Natural killer cell (primary cell): ENCODE measurements at regions not wholly inside any gene's neighbourhood (a gene's known extent, or its start where the extent isn't known, plus 50 kb on each side); places are given as distances from the start of the nearest gene placed in this dataset.

ENCODE experiments used
- ATAC-seq, 3 donors: fragments of 150-1000 bp in 2 of 3; fragments of 200-7000 bp in 1 of 3; cut with Tn5 transposase; 1 replicate in 1 of 3; 2 replicates in 2 of 3; pipeline ENCODE4 v1.10.0; 2021; ENCODE audit warnings: mild to moderate bottlenecking in 2 of 3, moderate library complexity in 2 of 3
- DNase-seq, 2 donors: peaks; one replicate each; pipeline versions ENCODE4 v3.0.0 to v3.0.0-alpha.2; 2013 to 2021; ENCODE audit warnings: mixed read lengths in 1 of 2
- H3K27ac ChIP-seq: one replicate; pipeline ENCODE4 v1.5.1; 2013; ENCODE audit warnings: mild to moderate bottlenecking, low read length
- H3K27me3 ChIP-seq: one replicate; pipeline ENCODE4 v1.6.1; 2013; ENCODE audit warnings: low read length; ENCODE audit not compliant: control insufficient read depth, insufficient read depth
- H3K36me3 ChIP-seq: one replicate; pipeline ENCODE4 v1.6.1; 2013; ENCODE audit warnings: low read length; ENCODE audit not compliant: control insufficient read depth, insufficient read depth
- H3K4me1 ChIP-seq: one replicate; pipeline ENCODE4 v1.6.1; 2013; ENCODE audit warnings: low read length; ENCODE audit not compliant: control insufficient read depth, insufficient read depth
- H3K4me3 ChIP-seq: one replicate; pipeline ENCODE4 v1.5.1; 2013; ENCODE audit warnings: low read length
- H3K9me3 ChIP-seq: one replicate; pipeline ENCODE4 v1.6.1; 2013; ENCODE audit warnings: low read length; ENCODE audit not compliant: control insufficient read depth, insufficient read depth
- H3K27ac Mint-ChIP-seq, 2 donors: one replicate each; pipeline ENCODE4 v1.8.0; 2022; ENCODE audit warnings: mild to moderate bottlenecking in 2 of 2, mixed read lengths in 2 of 2, moderate library complexity in 1 of 2
- H3K27me3 Mint-ChIP-seq, 2 donors: one replicate each; pipeline ENCODE4 v1.8.0; 2022; ENCODE audit warnings: low read depth in 2 of 2, mixed read lengths in 2 of 2
- H3K36me3 Mint-ChIP-seq: one replicate; pipeline ENCODE4 v1.8.0; 2022; ENCODE audit warnings: mixed read lengths
- H3K4me1 Mint-ChIP-seq, 2 donors: one replicate each; pipeline ENCODE4 v1.8.0; 2022; ENCODE audit warnings: mixed read lengths in 2 of 2
- H3K4me3 Mint-ChIP-seq: one replicate; pipeline ENCODE4 v1.8.0; 2022; ENCODE audit warnings: mild to moderate bottlenecking, moderate library complexity, mixed read lengths
- H3K9me3 Mint-ChIP-seq, 2 donors: one replicate each; pipeline ENCODE4 v1.8.0; 2022; ENCODE audit warnings: mixed read lengths in 2 of 2
- WGBS: methylation state at CpG from one replicate; pipeline ENCODE4 v1.1.7; 2013; ENCODE audit warnings: missing lambda C conversion rate; ENCODE audit not compliant: insufficient coverage; 5-methylcytosine and 5-hydroxymethylcytosine counted together
- intact Hi-C: fragments of 100-400 bp; cut with micrococcal nuclease; formaldehyde crosslinking; loops from one replicate; pipeline ENCODE4 v1.14.2; 2022
- TF ChIP-seq, protein P1 (sequence below): fragments of 200-600 bp; IDR thresholded peaks from one replicate; pipeline ENCODE4 v1.8.0; 2022; ENCODE audit warnings: antibody characterized with exemption

DNA sequence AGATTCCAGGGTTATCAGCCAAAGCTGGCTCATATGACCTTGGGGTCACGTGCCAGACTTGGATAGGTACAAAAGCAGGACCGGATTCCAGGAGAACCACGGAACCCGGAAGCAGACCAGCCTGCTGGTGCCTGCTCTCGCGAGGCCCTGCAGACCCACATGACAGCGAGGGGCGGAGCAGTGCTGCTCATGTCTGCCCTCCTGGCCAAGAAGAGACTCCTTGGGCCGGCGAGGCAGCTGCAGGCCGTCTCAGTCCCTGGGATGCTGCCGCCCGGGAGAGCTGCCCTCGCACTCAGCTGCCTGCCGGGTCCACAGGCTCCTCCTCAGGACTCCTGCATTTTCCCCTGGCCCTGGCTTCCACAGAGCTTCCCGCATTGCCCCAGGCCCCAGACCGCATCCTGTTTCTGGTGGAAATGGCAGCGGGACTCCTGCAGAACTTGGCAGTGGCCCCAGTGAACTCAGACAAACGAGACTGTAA is 739.5 kb downstream of the SOCS6 start:
- Mint-ChIP-seq H3K27ac (no peak overlapping the region), H3K27me3 (no peaks in the 10 kb centered on the region), H3K4me3 (no peak overlapping the region), H3K4me1 (no peaks in the 10 kb centered on the region), H3K36me3 (no peaks in the 10 kb centered on the region), H3K9me3 (peaks cover 0 to 10% of the 10 kb centered on the region in 2 donors)
- Histone ChIP-seq H3K4me3 (no peak overlapping the region), H3K9me3 (peaks cover 14% of the 10 kb centered on the region), H3K27ac (no peak overlapping the region), H3K4me1 (no peaks in the 10 kb centered on the region), H3K36me3 (no peaks in the 10 kb centered on the region), H3K27me3 (no peaks in the 10 kb centered on the region)
- DNase-seq: no peak
- no peak for ATAC-seq
- intact Hi-C loops: no loop called here
- WGBS: 89% methylated on average over 19 of the region's 19 CpGs
- TF ChIP-seq, protein P1, sequence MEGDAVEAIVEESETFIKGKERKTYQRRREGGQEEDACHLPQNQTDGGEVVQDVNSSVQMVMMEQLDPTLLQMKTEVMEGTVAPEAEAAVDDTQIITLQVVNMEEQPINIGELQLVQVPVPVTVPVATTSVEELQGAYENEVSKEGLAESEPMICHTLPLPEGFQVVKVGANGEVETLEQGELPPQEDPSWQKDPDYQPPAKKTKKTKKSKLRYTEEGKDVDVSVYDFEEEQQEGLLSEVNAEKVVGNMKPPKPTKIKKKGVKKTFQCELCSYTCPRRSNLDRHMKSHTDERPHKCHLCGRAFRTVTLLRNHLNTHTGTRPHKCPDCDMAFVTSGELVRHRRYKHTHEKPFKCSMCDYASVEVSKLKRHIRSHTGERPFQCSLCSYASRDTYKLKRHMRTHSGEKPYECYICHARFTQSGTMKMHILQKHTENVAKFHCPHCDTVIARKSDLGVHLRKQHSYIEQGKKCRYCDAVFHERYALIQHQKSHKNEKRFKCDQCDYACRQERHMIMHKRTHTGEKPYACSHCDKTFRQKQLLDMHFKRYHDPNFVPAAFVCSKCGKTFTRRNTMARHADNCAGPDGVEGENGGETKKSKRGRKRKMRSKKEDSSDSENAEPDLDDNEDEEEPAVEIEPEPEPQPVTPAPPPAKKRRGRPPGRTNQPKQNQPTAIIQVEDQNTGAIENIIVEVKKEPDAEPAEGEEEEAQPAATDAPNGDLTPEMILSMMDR: no peak

DNA sequence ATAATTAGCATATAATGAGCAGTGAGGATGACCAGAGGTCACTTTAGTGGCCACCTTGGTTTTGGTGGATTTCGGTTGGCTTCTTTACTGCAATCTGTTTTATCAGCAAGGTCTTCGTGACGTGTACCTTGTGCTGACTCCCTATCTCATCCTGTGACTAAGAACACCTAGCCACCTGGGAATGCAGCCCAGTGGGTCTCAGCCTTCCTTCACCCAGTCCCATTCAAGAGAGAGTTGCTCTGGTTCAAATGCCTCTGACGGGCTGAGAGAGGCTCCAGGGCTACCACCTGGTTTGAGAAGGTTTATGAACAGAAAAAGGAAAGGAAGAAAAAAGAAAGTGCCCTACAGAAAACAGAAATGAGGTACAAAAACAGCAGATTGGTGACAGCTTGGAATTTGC is 738.7 kb downstream of the SOCS6 start:
- DNase-seq (no peak), ATAC-seq (no peak)
- Mint-ChIP-seq H3K27ac (no peak overlapping the region), H3K4me1 (no peaks in the 10 kb centered on the region), H3K9me3 (peaks cover under 1 to 8% of the 10 kb centered on the region in 2 donors), H3K4me3 (no peak overlapping the region), H3K36me3 (no peaks in the 10 kb centered on the region), H3K27me3 (no peaks in the 10 kb centered on the region)
- H3K4me1 ChIP-seq: no peaks in the 10 kb centered on the region
- intact Hi-C loops: no loop called here
- H3K9me3 ChIP-seq: peaks cover 13% of the 10 kb centered on the region
- no peaks in the 10 kb centered on the region for H3K36me3 ChIP-seq
- no peak overlapping the region for H3K27ac ChIP-seq
- TF ChIP-seq, protein P1: no peak
- H3K27me3 ChIP-seq: no peaks in the 10 kb centered on the region
- 93% methylated on average over 4 of the region's 4 CpGs for WGBS
- no peak overlapping the region for H3K4me3 ChIP-seq

DNA sequence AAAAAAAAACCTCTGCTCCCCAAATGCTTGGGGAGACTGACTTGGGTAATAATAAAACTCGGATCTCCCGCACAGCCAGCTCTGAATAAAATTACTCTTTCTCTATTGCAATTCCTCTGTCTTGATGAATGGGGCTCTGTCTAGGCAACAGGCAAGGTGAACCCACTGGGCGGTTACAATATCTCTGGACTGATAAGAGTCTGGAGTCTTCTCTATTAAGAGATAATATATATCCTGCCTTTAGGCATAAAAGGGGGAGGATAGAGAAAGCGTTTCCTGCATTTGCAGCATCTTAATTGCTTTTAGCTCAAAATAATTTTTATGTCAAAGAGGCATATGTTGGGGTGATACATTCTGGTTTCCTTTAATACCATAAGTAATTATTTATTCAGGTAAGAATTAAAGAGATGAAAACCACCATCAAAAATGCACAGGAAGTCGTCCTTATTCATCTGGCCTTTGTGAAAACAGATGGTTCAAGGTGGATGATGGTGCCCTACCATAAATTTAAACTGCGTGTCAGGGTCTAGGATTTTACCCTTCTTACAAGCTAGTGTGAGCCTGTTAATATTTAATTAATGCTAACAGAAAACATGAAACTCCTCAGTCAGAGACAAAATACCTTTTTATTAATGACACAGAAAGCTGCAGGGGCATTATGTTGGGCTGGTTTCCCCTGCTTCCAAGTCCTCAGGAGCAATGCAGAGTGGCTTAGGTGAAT is 736.8 kb downstream of the SOCS6 start:
- H3K9me3 ChIP-seq: peaks cover 9% of the 10 kb centered on the region
- H3K4me1 ChIP-seq: no peaks in the 10 kb centered on the region
- ATAC-seq (no peak), DNase-seq (no peak)
- H3K27ac ChIP-seq: no peak overlapping the region
- peaks cover 2 to 9% of the 10 kb centered on the region in 2 donors for H3K9me3 Mint-ChIP-seq
- TF ChIP-seq, protein P1: no peak
- H3K4me3 Mint-ChIP-seq: no peak overlapping the region
- intact Hi-C loops: no loop called here
- H3K27ac Mint-ChIP-seq: no peak overlapping the region
- WGBS: 96% methylated on average over 3 of the region's 6 CpGs
- H3K4me3 ChIP-seq: no peak overlapping the region
- no peaks in the 10 kb centered on the region for H3K27me3 Mint-ChIP-seq
- no peaks in the 10 kb centered on the region for H3K36me3 ChIP-seq
- no peaks in the 10 kb centered on the region for H3K27me3 ChIP-seq
- H3K36me3 Mint-ChIP-seq: no peaks in the 10 kb centered on the region
- H3K4me1 Mint-ChIP-seq: no peaks in the 10 kb centered on the region

DNA sequence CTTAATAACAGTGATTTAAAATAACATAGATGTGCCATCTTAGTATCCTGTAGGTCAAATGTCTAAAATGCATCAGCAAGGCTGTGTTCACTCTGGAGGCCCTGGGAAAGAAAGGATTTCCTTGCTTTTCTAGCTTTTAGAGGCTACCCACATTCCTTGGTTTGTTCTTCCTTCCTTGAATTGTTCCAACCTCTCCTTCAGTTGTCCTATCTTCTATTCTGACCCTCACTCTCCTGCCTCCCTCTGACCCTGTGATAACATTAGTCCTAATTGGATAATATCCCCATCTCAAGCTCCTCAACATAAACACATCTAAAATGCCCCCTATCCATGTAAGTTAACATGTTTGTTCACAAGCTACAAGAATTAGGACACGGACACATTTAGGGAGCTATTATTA is 733.5 kb downstream of the SOCS6 start:
- no peak for ATAC-seq

More for the DNA sequence above, 733.5 kb downstream of the SOCS6 start:
- H3K4me1 ChIP-seq: no peaks in the 10 kb centered on the region
- DNase-seq: no peak
- H3K9me3 Mint-ChIP-seq: peaks cover 6 to 18% of the 10 kb centered on the region in 2 donors
- no CpG with 5 or more reads among the region's 1 CpG for WGBS
- intact Hi-C loops: no loop called here
- no peak overlapping the region for H3K4me3 Mint-ChIP-seq
- TF ChIP-seq, protein P1: no peak
- no peaks in the 10 kb centered on the region for H3K27me3 Mint-ChIP-seq
- no peaks in the 10 kb centered on the region for H3K27me3 ChIP-seq
- no peaks in the 10 kb centered on the region for H3K36me3 ChIP-seq
- no peak overlapping the region for H3K27ac Mint-ChIP-seq
- no peaks in the 10 kb centered on the region for H3K4me1 Mint-ChIP-seq
- no peak overlapping the region for H3K27ac ChIP-seq
- H3K4me3 ChIP-seq: no peak overlapping the region
- no peaks in the 10 kb centered on the region for H3K36me3 Mint-ChIP-seq
- no peaks in the 10 kb centered on the region for H3K9me3 ChIP-seq
